GM12865 (cell line): ENCODE measurements at regions not wholly inside any gene's neighbourhood (a gene's known extent, or its start where the extent isn't known, plus 50 kb on each side); places are given as distances from the start of the nearest gene placed in this dataset.

Experiments used
- DNase-seq: peaks from one replicate; pipeline ENCODE4 v3.0.0; 2010; ENCODE audit warnings: low read depth
- H3K4me3 ChIP-seq: 2 replicates; pipeline ENCODE4 v1.5.1; 2011; ENCODE audit warnings: mild to moderate bottlenecking, low read depth, low read length, control low read depth
- TF ChIP-seq, protein P1 (sequence below): IDR thresholded peaks from 2 replicates; pipeline ENCODE4 v1.5.1; 2011; ENCODE audit warnings: low read length, control low read depth, low read depth, inconsistent platforms; ENCODE audit not compliant: insufficient read depth; ENCODE audit errors: missing control alignments

DNA sequence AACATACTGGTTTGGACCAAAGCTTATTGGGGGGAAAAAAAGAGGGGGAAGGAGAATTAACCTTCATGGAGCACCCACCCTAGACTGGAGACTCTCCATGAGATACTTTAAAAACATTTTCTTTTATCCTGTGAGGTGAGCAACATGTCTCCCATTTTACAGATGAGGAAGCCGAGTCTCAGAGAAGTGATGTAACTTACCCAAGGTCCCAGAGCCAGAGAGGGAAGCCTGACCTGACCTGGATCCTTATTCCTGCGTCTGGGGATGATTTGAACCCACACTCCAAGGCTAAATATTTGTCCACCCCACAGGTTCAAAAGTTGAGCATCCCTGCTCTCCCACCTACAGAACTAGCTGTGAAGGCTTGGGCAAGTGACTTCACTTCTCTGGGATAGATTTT, 137.9 kb upstream of the JUN start:
- TF ChIP-seq, protein P1, sequence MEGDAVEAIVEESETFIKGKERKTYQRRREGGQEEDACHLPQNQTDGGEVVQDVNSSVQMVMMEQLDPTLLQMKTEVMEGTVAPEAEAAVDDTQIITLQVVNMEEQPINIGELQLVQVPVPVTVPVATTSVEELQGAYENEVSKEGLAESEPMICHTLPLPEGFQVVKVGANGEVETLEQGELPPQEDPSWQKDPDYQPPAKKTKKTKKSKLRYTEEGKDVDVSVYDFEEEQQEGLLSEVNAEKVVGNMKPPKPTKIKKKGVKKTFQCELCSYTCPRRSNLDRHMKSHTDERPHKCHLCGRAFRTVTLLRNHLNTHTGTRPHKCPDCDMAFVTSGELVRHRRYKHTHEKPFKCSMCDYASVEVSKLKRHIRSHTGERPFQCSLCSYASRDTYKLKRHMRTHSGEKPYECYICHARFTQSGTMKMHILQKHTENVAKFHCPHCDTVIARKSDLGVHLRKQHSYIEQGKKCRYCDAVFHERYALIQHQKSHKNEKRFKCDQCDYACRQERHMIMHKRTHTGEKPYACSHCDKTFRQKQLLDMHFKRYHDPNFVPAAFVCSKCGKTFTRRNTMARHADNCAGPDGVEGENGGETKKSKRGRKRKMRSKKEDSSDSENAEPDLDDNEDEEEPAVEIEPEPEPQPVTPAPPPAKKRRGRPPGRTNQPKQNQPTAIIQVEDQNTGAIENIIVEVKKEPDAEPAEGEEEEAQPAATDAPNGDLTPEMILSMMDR, result no peak
- DNase-seq, result no peak
- no peak overlapping the region for H3K4me3 ChIP-seq

DNA sequence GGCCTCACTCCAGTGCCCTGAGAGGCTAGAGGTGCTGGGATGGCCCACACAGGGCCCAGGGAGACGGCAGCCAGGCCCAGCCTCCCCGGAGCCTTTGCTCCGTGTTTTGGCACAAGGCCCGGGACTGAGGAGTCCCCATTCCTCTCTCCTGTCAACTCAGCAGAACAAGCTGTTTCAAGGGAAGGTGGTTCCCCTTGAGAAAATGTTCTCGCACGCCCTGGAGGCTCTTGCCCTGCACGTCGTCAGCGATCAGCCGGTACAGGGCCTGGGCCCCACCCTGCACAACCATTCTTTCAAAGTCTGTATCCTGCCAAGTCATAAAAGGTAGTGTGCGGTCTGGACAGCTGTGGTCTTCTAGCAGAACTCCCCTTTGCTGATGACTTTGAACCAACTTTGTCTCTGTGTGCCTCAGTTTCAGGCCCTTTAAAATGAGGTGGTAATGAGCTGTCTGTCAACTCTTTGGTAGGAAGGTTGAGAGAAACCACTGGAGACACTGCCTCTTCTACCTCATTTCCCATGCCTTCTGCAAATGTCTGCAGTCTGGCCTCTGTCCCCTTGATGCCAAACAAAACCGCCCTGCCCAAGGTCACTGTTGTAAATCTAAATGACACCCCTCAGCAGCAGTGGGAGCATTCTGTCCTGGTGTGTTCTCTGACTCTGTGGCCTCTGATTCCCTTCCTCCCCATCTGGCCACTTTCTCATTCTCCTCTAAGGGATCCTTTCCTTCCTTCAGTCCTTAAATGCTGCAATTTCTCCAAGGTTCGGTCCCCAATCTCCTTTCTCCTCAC, 138.6 kb upstream of the JUN start:
- H3K4me3 ChIP-seq, result no peak overlapping the region
- DNase-seq, result peak; percentile 87
- TF ChIP-seq, protein P1, result no peak

DNA sequence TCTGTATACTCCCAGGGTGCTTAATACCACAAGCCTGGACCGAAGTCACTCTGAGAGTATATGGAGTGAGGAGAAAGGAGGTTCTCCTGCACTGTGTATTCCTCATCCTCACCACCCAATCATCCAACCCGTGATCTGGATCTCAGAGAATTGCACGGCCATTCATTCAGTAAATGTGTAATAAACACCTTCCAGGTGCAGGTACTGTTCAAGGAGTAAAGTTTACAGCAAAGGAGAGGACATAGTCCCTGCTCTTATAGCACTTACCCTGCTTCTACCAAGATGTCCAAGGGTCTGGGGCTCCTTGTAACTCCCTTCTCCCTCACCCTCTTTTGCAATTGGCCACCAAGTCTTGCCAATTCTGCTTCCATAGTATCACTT, 139.2 kb upstream of the JUN start:
- TF ChIP-seq, protein P1, result no peak
- DNase-seq, result no peak
- no peak overlapping the region for H3K4me3 ChIP-seq

DNA sequence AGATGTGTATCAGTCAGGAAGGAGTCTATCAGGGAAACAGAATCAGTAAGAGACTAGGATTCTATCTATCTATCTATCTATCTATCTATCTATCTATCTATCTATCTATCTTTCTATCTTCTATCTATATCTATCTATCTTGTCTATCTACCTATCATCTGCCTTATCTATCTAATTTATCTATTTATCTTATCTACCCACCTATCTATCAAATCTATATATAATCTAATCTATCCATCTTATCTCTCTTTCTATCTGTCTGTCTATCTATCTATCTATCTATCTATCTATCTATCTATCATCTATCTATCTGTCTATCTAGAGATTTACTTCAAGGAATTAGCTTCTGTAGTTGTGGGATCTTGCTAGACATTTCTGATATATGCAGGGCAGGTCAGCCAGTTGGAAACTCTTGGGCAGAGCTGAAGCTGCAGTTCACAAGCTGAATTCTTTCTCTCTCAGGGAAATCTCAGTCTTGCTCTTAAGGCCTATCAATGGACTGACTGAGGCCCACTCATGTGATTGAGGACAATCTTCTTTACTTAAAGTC, 140.2 kb upstream of the JUN start:
- TF ChIP-seq, protein P1, result no peak
- H3K4me3 ChIP-seq, result no peak overlapping the region
- no peak for DNase-seq

DNA sequence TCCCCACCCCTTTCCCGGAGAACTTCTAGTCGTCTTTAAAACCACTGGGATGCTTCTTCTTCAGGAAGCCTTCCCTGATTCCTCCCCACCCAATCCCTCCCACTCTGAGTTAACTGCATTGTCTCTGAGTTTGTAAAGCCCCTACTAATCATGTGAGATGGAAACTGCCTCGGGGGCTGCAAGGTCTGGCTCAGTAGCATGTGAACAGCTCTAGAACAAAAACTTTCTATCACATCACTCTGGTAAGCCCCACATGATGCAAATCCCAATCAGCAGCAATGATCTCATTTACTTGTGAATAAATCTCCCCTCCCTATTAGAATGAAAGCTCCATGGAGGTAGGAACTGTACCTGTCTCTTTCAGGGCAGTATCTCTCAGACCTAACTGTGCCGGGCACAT, 141.0 kb upstream of the JUN start:
- DNase-seq, result no peak
- TF ChIP-seq, protein P1, result no peak
- no peak overlapping the region for H3K4me3 ChIP-seq

DNA sequence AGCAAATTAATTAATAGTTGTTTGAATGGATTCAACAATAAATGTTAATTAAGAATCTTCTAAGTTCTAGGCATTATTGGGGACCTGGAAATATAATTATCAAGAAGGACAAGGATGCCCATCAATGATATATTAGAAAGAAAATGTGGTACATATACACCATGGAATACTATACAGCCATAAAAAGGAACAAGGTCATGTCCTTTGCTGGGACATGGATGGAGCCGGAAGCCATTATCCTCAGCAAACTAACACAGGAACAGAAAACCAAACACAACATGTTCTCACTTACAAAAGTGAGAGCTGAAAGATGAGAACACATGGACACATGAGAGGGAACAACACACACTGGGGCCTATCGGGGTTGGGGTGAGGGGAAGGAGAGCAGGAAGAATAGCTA, 141.4 kb upstream of the JUN start:
- no peak for DNase-seq
- TF ChIP-seq, protein P1, result no peak
- H3K4me3 ChIP-seq, result no peak overlapping the region

DNA sequence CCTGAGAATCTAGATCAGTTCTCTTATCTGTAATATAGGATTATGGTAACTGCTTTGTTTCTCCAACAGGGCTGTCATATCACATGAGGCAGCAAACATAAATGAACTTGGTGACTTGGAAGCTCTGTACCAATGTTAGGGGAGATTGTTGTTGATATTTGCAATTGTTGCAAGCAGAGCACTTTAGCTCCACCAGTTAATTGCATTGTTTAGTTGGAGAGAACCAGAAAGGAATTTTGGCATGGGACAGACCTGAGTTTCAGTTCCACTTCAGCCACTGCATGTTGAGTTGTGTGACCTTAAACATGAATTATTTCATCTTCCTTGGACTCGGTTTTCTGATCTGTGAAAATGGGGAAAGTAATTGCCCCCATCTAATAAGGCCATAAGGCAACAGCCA, 142.3 kb upstream of the JUN start:
- DNase-seq, result no peak
- no peak overlapping the region for H3K4me3 ChIP-seq
- TF ChIP-seq, protein P1, result no peak
